ENCODE measurements at regions not wholly inside any gene's neighbourhood (a gene's known extent, or its start where the extent isn't known, plus 50 kb on each side); places are given as distances from the start of the nearest gene placed in this dataset.

DNA sequence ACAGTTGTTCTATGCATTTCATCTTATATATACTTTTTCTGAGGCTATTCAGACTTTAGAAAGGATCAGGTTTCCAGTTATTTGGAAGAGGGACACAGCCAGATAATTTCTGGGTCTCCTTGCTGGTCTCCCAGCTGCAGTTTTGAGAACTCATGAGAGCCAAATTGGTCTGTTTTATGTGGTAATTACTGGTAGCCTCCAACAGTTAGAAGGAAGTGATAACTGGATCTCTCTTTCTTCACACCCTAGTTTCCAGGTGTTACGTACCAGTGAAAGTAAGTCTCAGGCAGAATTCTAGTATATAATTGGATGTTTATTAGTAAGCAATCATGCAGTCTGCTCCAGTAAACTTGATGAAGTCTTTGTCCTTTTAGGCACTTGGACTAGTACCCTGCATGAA is 63.2 kb upstream of the RPS23 start (continued):
- TF ChIP-seq, protein P1, sequence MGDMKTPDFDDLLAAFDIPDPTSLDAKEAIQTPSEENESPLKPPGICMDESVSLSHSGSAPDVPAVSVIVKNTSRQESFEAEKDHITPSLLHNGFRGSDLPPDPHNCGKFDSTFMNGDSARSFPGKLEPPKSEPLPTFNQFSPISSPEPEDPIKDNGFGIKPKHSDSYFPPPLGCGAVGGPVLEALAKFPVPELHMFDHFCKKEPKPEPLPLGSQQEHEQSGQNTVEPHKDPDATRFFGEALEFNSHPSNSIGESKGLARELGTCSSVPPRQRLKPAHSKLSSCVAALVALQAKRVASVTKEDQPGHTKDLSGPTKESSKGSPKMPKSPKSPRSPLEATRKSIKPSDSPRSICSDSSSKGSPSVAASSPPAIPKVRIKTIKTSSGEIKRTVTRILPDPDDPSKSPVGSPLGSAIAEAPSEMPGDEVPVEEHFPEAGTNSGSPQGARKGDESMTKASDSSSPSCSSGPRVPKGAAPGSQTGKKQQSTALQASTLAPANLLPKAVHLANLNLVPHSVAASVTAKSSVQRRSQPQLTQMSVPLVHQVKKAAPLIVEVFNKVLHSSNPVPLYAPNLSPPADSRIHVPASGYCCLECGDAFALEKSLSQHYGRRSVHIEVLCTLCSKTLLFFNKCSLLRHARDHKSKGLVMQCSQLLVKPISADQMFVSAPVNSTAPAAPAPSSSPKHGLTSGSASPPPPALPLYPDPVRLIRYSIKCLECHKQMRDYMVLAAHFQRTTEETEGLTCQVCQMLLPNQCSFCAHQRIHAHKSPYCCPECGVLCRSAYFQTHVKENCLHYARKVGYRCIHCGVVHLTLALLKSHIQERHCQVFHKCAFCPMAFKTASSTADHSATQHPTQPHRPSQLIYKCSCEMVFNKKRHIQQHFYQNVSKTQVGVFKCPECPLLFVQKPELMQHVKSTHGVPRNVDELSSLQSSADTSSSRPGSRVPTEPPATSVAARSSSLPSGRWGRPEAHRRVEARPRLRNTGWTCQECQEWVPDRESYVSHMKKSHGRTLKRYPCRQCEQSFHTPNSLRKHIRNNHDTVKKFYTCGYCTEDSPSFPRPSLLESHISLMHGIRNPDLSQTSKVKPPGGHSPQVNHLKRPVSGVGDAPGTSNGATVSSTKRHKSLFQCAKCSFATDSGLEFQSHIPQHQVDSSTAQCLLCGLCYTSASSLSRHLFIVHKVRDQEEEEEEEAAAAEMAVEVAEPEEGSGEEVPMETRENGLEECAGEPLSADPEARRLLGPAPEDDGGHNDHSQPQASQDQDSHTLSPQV (IDR thresholded peaks at IDR 0.05), result no peak
- TF ChIP-seq HDGF (IDR thresholded peaks at IDR 0.05) (no peak), ETV5 (CRISPR knock-in tag; IDR thresholded peaks at IDR 0.05; ENCODE audit: low read depth) (no peak)

DNA sequence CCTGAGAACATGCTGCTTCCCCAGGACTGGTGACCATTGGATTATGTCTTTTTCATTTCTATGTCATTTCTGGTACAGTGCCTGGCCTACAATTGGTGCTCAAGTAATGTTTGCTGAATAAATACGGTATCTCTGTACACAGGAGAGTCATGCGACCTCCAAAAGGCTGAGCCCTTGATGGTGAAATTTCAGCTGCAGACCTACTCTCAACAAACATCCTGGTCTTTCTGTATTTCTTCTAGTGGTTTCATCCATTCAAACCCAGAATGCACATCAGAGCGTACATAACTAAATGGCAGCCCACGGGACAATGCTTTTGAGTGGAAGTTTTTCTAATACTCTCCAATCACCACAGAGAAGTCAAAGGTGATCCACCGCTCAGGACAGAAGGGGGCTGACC is 62.6 kb upstream of the RPS23 start:
- H3K9ac ChIP-seq (ENCODE audit: insufficient read depth in 1 of 2, low read depth in 2 of 2, low read length in 2 of 2), result no peak overlapping the region
- H3K27ac ChIP-seq (ENCODE audit: extremely low read depth, low read depth, low read length), result no peak overlapping the region
- H3K9me3 ChIP-seq (replicated peaks; ENCODE audit: control insufficient read depth, insufficient read depth, low read depth, low read length), result no peaks in the 10 kb centered on the region
- no peaks in the 10 kb centered on the region for H3K79me2 ChIP-seq (ENCODE audit: control insufficient read depth, insufficient read depth, low read length)
- H3K4me3 ChIP-seq, result no peak overlapping the region
- ChIA-PET POLR2A (interaction anchor here (1.7 kb wide), 1 partner anchor 11 kb away, joined by 4 read pairs; no protein-coding TSS in a partner anchor), CTCF (ENCODE audit: low intra/inter-chr PET ratio) (no interaction called here)
- H3K4me2 ChIP-seq (ENCODE audit: insufficient read depth, low read length), result no peak overlapping the region
- FAIRE-seq (no peak), DNase-seq (ENCODE audit: extremely low read depth in 1 of 4, low spot score in 3 of 4) (no peak), ATAC-seq (no peak)
- WGBS (ENCODE audit: insufficient coverage, low coverage, missing lambda C conversion rate), result 28% methylated on average over 5 of the region's 5 CpGs
- intact Hi-C loops (cut with micrococcal nuclease), result no loop called here
- H3K9me1 ChIP-seq (ENCODE audit: control insufficient read depth, insufficient read depth, low read length), result no peaks in the 10 kb centered on the region
- no TSS peak for BruUV-seq (replicated peaks)
- no peaks in the 10 kb centered on the region for H4K20me1 ChIP-seq (replicated peaks; ENCODE audit: control insufficient read depth, insufficient read depth, low read length)
- in situ Hi-C loops (cut with MboI), result no loop called here
- peak overlapping the region; percentile 68 for H2AFZ ChIP-seq (ENCODE audit: low read depth, low read length)
- no peaks in the 10 kb centered on the region; a peak in 1 of 5 replicates for H3K27me3 ChIP-seq (ENCODE audit: control insufficient read depth in 2 of 2, insufficient read depth in 2 of 2, low read length in 2 of 2)
- peaks cover 0 to 4% of the 10 kb centered on the region in 2 experiments; a peak in 1 of 5 replicates for H3K4me1 ChIP-seq (replicated peaks in 1 of 2; ENCODE audit: control insufficient read depth in 2 of 2, insufficient read depth in 2 of 2, low read length in 2 of 2)
- H3K36me3 ChIP-seq (ENCODE audit: control insufficient read depth, insufficient read depth, low read length), result no peaks in the 10 kb centered on the region
- TF ChIP-seq, protein P2, sequence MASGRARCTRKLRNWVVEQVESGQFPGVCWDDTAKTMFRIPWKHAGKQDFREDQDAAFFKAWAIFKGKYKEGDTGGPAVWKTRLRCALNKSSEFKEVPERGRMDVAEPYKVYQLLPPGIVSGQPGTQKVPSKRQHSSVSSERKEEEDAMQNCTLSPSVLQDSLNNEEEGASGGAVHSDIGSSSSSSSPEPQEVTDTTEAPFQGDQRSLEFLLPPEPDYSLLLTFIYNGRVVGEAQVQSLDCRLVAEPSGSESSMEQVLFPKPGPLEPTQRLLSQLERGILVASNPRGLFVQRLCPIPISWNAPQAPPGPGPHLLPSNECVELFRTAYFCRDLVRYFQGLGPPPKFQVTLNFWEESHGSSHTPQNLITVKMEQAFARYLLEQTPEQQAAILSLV (tag; IDR thresholded peaks at IDR 0.05), result no peak
- TF ChIP-seq, protein P3, sequence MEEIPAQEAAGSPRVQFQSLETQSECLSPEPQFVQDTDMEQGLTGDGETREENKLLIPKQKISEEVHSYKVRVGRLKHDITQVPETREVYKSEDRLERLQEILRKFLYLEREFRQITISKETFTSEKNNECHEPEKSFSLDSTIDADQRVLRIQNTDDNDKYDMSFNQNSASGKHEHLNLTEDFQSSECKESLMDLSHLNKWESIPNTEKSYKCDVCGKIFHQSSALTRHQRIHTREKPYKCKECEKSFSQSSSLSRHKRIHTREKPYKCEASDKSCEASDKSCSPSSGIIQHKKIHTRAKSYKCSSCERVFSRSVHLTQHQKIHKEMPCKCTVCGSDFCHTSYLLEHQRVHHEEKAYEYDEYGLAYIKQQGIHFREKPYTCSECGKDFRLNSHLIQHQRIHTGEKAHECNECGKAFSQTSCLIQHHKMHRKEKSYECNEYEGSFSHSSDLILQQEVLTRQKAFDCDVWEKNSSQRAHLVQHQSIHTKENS (CRISPR knock-in tag; IDR thresholded peaks at IDR 0.05), result no peak
- TF ChIP-seq, protein P4, sequence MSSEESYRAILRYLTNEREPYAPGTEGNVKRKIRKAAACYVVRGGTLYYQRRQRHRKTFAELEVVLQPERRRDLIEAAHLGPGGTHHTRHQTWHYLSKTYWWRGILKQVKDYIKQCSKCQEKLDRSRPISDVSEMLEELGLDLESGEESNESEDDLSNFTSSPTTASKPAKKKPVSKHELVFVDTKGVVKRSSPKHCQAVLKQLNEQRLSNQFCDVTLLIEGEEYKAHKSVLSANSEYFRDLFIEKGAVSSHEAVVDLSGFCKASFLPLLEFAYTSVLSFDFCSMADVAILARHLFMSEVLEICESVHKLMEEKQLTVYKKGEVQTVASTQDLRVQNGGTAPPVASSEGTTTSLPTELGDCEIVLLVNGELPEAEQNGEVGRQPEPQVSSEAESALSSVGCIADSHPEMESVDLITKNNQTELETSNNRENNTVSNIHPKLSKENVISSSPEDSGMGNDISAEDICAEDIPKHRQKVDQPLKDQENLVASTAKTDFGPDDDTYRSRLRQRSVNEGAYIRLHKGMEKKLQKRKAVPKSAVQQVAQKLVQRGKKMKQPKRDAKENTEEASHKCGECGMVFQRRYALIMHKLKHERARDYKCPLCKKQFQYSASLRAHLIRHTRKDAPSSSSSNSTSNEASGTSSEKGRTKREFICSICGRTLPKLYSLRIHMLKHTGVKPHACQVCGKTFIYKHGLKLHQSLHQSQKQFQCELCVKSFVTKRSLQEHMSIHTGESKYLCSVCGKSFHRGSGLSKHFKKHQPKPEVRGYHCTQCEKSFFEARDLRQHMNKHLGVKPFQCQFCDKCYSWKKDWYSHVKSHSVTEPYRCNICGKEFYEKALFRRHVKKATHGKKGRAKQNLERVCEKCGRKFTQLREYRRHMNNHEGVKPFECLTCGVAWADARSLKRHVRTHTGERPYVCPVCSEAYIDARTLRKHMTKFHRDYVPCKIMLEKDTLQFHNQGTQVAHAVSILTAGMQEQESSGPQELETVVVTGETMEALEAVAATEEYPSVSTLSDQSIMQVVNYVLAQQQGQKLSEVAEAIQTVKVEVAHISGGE (CRISPR knock-in tag; IDR thresholded peaks at IDR 0.05), result no peak
- TF ChIP-seq SIRT6 (IDR thresholded peaks at IDR 0.05; ENCODE audit: low read depth, low read length) (no peak), RAD51 (IDR thresholded peaks at IDR 0.05; ENCODE audit: borderline replicate concordance, low read depth) (no peak)
- TF ChIP-seq, protein P5, sequence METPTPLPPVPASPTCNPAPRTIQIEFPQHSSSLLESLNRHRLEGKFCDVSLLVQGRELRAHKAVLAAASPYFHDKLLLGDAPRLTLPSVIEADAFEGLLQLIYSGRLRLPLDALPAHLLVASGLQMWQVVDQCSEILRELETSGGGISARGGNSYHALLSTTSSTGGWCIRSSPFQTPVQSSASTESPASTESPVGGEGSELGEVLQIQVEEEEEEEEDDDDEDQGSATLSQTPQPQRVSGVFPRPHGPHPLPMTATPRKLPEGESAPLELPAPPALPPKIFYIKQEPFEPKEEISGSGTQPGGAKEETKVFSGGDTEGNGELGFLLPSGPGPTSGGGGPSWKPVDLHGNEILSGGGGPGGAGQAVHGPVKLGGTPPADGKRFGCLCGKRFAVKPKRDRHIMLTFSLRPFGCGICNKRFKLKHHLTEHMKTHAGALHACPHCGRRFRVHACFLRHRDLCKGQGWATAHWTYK (CRISPR knock-in tag; IDR thresholded peaks at IDR 0.05), result no peak
